ENCODE measurements at regions not wholly inside any gene's neighbourhood (a gene's known extent, or its start where the extent isn't known, plus 50 kb on each side); places are given as distances from the start of the nearest gene placed in this dataset.

DNA sequence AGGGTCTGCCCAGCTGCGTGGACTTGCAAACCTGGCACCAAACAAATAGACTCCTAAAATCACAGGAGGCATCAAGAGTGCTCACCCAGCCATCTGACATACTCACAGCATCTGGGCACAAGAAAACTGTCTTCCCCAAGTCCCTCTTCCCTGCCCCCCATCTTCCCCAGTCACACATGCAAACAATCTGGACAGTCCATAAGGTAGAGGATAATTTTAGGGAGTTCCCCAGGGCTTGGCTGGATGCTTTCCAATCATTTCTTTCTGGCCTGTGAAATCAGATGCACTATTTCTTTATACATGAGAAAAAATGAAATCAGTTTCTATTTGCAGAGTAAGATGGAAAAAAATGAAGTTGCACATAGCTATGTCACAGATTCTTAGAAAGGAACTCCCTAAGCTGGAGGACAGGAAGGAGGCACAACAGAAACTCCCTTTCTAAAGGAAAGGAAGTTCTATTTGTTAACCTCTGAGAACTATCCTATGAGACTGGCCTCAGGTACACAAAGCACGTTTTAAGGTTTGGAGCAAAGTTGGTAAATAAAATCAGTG is 342.3 kb downstream of the HNRNPD start:
- no peak for DNase-seq (ENCODE audit: low read depth)

DNA sequence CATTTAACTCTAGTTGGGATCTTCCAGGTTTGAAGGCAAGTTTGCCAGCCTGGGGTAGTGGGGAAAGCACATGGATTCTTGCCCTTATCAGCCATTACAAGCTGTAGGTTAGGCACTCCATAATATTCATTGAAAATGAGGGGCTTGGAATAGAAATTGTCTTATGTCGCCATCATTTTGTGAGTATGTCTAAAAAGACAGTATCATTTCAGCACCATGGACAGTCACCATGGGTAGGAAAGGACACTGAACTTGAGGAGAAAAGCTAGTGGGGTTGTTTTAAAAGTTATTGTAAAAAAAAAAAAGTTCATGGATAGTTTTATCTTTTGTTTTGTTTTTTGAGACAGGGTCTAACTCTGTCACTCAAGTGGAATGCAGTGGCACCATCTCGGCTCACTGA is 356.1 kb downstream of the HNRNPD start:
- peak; percentile 8 for DNase-seq (ENCODE audit: low read depth)

DNA sequence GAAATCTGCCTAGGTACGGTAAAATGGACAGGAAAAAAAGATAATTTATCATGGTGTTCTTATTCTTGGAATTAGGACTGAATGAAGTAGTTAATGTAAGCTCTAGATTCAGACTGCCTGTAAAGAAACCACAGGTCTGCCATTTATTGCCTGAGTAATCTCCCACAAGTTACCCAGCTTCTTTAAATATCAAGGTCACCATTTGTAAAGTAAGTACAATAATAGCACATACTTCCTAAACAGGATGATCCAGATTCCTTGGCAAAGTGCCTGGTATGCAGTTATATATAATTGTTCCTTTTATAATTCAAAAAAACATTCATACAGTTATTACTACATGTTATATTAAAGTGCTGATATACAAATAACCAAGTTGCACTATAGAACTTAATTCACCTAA is 368.6 kb downstream of the HNRNPD start:
- no peak for DNase-seq (ENCODE audit: low read depth)

DNA sequence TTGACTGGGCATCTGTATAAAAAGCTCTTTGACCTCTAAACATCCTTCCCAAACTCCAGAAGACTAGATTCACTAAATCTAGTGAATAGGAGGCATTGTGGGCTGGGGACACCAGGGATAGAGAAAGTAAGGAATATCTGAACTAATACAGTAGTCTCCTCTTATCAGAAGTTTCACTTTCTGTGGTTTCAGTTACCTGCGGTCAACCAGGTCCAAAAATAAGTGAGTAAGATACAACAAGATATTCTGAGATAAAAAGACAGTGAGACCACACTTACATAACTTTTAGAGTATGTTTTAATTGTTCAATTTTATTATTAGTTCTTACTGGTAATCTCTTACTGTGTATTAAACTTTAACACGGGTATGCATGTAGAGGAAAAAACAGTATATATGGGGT is 376.5 kb downstream of the HNRNPD start:
- DNase-seq (ENCODE audit: low read depth): no peak

DNA sequence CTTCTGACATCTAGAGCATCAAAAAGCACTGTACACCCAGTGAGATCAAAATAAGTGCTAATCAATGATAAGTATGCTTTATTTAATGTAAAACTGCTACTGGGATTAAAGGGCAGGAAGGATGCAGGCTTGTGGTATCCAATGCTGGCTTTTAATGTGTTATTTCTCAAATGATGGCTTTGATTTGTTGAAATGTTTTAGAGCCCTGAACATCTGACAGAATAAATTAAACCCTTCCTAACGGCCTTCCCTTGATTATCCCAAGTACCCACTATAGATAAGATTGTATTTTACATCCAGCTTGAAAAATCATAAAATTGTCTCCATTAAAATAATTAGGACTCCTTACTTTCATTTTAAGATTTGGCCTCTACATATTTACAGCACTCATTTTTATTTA is 382.9 kb downstream of the HNRNPD start:
- DNase-seq (ENCODE audit: low read depth): no peak

DNA sequence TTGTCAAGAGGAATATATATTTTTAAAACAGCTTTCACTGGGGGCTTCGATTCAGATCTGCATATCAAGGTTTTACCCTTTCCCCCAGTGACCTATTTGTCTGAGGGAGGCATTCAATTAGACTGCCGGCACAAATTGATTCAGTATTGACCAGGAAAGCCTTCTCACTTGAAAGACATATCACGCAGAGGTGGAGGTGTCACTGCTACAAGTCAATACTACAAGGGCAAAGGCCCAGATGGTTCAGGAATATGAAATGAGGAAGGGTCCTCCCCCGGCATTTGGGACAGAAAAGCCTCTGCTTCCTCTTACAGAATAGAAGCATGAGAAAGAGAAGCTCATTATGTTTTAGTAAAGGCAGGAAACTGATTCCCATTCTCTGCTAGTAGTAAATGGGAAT is 383.6 kb downstream of the HNRNPD start:
- no peak for DNase-seq (ENCODE audit: low read depth)

DNA sequence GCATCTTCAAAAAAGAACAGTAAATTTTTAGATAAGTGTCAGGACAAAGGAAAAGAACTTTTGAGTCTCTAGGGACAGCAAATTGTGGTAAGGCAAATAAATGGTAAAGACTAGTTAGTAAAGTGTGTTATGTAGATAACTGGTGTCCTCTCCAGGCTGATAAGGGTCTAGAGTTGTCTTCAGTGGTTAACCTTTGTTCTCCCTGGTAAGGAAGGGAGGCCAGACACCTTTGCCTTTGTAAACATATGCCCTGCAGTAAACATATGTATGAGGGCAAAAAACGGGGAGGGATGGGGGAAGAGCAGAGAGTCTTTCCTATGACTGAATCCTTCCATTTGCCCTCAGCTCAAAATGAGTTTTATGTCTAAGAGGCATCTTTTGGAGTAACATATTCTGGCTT is 384.6 kb downstream of the HNRNPD start:
- no peak for DNase-seq (ENCODE audit: low read depth)

DNA sequence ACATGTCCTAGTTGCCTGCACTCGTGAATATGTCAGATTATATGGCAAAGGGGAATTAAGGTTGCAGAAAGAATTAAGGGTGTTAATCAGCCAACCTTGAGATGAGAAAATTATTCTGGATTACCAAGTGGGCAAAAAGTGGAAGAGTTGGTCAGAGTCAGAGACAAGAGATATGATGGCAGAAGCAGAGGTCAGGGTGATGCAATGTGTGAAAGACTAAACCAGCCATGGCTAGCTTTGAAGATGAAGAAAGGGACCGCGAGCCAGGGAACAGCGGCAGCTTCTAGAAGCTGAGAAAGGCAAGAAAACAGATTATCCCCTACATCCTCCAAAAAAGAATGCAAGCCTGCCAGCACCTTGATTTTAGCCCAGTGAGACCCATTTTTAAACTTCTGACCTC is 385.6 kb downstream of the HNRNPD start:
- no peak for DNase-seq (ENCODE audit: low read depth)

DNA sequence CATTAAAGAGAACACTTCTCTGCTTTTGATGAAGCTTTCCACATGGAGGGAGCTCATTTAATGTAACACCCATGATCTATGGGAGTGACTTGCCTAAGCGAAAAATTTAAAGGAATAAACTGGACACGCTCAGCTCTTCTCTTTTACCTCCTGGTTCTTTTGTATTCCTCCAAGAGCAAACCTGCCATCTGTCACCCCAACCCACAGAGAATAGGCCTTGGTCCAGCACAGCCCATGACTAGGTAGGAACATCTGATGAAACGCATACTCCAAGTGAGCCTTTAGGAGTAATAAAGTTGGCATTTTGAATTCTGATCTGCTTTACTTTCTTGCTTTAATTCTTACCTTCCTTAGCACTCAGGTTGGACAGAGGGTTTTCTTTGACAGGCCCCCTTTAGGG is 389.0 kb downstream of the HNRNPD start:
- no peak for DNase-seq (ENCODE audit: low read depth)

DNA sequence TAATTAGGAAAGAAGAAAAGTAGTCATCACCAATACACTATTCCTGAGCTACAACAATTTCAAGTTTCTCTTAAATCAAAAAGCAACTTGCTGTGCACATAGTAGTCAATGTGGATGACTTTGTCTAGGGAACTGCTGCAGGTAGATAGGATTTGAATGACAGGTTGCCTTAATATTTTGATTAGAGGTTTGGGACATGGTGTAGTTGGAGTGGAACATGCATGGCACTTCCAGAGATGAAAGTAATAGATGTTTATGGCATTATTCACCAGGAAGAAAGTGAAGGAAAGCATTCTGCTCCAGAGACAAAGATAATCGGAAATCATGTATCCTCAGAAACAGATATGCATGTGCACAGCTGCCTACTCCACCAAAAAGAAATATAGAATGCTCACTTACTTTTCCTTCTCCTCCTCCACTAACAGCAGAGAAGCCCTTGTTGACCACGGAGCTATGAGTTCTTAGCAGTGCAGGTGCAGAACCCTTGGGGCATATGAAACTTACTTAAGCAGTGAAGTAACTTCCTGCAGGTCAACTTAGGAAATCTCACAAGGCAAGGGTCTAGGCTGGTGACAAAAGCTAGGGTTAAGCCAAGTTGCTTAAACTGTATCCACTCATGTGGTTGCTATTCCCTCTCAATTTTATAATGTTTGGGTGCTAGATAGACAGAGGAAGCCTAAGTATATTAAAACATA is 390.8 kb downstream of the HNRNPD start:
- no peak for DNase-seq (ENCODE audit: low read depth)

DNA sequence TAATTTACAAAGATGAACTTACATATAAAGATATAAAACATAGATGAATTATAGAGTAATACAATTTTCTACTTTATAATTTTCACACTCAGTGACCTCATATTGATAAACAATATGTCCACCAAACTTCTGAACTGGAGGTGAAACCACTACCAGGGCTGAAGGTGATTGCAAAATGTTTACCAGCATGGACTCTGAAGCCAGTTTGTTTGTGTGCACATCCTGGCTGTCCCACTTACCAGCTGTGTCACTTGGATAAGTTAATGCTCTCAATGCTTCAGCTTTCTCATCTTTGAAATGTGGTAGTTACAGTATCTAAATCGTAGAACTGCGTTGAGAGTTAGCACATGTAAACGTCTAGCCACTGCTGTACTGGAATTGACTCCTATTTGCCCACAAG is 392.6 kb downstream of the HNRNPD start:
- no peak for DNase-seq (ENCODE audit: low read depth)

DNA sequence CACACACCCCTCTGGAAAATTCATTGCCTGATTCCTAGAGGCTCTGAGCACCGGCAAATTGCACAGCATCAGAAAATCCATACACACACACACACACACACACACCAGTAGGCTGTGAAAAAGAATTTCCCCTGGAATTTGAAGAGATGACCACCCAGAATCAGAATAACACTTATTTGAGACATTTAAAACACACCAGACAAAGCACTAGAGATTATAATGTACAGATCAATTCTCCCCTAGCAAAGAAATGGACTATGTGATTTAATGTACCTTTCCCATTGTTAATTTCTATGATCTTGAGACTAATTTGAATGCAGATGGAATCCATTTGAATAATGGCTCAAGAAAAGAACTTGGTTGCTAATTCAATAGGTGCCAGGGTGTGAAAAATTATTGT is 399.3 kb downstream of the HNRNPD start:
- DNase-seq (ENCODE audit: low read depth): no peak

DNA sequence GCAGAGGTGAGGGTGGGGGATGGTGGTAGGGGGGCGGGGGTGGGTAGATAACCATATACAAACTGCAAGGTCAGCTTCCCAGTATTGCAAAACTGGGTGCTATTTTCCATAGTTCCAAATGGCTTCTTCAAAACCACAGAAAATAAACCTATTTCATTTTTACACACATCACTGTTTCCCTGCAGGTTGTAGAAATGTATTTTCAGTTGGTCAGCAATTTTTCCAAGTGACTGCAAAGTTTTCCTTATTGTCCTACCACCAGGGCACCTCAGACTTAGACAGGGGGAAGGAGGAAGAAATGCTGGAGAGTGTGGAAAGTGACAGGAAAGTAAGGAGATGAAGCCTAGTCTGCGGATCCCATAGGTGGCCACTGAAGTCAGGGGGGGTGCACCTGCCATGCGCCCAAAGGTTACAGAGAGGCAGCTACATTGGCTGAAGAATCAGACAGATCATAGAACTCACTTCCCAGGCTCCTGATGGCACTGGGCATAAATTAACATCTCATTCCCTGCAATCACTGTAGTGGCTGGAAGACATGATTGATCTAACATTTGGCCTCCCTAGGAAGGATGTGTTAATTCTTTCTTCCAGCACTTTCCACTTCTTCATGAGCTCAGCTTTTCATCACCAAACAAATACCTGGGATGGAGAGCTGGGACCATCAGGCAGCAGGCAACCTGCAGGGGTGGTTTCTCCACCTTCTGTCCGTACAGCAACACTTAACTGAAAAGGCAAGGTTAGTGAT is 402.0 kb downstream of the HNRNPD start:
- no peak for DNase-seq (ENCODE audit: low read depth)

DNA sequence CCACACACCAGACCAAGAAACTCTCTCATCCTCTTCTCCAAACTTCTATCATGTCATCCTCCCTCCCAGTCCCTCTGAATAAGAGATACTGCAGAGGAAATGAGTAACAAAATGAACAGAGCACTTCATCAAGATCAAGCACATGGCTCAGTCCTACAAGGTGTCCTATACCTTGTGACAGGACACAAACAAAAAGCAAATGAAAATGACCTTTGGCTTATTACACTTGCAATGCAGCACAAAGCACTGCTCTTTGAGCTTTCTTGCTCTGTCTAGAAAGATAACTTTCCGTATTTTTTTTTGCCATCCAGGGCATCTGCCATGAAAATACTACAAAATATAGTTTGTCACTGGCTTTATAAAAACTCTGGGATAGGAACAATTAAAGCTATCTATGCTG is 402.7 kb downstream of the HNRNPD start:
- no peak for DNase-seq (ENCODE audit: low read depth)

DNA sequence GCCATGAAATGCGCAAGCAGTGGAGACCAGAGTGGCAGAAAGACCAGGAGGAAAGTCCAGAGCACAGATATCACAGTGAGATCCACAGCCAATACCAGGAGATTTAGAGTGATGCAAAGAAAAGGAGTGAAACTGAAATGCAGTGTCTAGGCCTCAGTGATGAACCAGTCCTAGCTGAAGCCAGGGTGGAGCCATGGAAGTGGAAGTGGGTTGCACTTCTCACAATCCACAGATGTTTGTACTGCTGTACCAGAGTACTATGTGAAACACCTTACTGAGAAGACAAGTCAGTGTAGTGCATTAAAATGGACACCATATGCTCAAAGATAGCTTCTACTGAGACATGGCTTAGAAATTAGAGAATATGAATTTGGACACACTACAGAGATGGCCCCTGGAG is 403.3 kb downstream of the HNRNPD start:
- DNase-seq (ENCODE audit: low read depth): no peak

DNA sequence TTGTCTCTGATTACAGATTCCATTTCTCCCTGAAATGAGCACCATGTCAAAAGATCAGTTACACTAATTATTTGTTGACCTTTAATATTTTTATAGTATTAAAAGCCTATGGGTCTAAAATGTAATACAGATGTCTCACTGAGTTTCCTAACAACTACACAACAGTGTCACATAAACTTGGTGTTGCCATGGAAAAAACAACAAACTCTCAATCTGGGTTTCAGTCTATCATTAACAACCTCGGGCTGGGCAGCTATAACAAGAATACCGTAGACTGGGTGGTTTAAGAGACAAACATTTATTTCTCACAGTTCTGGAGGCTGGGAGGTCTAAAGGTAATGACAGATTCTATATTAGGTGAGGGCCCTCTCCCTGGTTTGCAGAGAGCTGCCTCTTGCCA is 407.1 kb downstream of the HNRNPD start:
- no peak for DNase-seq (ENCODE audit: low read depth)

DNA sequence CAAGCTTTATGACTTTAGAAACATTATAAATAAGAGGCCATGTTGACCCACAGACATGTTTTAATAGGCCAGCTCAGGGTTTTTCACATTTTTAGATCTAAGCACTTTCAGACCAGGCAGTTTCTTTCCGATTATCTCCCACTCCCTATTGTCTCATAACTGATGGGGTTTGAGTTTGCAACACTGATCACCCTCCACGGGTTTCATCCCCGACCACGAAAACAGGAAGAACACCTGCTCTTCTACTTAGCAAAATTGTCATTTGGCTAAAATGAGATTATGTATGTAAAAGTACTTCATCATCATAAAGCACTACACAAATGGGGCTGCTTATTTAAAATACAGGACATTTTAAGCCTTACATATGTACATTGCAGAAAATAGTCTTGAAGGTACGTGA is 407.9 kb downstream of the HNRNPD start:
- no peak for DNase-seq (ENCODE audit: low read depth)

DNA sequence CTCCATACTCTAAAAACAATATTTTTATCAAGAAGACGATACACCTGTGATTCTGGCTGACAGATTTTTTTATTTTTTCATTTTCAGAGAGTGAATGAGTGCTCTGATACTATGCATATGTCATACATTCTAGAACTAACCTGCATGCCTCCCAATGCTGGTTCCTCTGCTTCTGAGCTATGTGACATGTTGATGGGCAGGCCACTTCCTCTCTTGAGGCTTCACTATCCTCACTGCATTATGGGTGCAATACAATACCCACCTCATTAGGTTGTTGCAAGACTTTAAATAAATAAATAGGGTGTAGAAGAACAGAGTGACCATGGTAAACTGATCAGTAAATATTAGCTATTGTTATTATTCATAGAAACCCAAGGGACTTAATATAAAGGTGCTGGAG is 408.3 kb downstream of the HNRNPD start:
- DNase-seq (ENCODE audit: low read depth): no peak

DNA sequence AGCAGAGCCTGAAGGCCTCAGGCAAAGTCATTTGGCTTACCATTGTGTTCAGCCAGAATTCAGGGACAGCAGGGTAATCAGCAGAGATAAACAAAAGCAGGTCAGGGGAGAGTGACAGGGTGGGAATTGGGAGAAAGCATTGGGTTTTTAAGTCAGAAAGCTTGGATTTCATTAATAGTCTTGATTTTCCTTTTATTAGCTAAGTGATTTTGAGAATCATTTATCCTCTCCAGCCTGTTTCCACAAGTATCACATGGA is 410.1 kb downstream of the HNRNPD start:
- DNase-seq (ENCODE audit: low read depth): no peak

DNA sequence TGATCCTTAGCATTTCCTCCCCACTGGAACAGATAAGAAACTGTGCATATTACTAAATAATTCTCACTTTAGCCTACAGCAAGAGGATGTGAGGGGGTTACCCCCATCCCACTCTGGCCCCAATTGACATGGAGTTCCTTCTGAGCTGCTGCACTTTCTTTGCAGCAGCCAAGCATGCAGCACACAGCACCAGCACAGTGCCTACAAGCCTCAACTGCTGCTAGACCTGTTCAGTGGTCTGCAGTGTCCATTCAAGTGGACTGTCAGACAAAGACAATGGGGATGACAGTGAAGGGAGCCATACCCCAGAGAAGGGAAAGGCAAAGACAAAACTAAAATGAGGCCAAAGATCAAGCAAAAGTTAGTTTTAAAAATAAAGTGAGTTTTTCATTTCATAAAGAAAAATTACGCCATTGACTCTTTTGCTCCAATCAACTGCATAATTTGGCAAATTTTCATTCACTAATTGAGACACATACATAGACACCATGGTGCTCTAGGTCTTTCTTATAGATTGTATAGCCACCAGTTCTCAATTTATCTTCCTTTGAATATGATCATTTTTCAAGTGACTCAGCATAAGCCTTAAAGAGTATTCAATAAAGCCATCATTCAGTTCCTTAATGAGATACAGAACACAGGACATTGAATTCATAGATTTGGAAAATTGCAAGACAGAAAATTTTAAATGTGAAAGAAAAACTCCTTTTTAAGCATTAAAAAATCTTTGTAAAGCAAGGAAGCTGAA is 410.6 kb downstream of the HNRNPD start:
- DNase-seq (ENCODE audit: low read depth): no peak

DNA sequence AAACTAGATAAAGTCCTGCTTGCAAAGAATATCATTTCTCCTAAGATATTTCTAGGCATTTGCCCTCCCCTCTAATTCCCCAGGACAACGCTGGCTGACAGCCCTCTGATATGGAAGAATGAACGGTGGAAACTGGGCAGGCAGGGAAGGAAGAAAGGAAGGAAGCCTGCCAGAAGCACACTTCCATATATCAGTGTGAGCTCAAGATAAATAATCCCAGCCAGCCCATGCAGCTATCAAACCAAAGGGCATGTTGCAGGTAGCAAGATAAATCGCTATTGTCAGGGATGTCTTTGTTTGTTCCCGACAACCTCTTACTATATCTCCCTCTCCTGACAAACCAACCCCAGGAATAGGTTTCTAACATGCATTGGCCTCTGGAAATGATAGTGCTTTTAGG is 412.8 kb downstream of the HNRNPD start:
- no peak for DNase-seq (ENCODE audit: low read depth)

DNA sequence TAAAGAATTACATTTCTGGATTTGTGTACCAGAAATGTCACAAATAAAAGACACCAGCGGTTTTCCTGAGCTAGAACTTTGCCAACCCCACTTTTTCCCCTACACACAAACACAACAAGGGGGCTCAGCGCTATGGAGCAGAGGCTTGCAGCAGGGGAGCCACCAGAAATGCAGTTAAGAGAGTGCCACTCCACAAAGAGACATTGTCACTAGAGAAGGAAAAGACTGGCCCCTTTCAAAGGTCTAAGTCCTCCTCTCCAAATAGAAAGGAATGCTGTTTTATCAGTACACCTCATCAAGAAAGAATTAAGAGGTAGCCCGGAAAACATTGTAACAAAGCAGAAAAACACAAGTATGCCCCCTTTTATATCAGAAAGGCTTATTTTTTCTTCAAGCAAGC is 419.5 kb downstream of the HNRNPD start:
- DNase-seq (ENCODE audit: low read depth): no peak

DNA sequence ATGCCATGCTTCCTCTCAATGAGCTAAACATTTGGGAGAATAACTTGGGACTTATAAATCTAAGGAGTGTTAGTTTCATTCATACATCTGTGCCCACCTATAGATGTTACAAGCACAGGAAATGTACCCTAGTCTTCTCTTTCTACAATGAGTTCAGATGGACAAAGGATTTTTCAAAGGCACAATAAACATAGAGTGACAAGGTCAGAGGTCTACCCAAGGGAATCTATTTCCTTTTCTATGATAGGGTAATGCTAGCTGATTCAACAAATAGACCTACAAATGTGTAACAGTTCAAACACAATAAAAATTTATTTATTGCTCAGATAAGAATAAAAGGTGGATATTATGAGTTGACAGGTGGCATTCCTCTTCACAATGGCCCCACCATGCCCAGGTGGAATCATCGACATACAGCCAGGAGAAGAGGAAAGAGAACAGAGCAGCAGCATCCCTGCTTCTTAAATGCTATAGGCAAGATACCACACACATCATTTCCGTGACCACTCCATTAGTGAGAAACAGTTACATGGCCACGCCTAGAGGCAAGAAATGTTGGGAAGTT is 421.8 kb downstream of the HNRNPD start:
- DNase-seq (ENCODE audit: low read depth): no peak
